ENCODE measurements at regions not wholly inside any gene's neighbourhood (a gene's known extent, or its start where the extent isn't known, plus 50 kb on each side); places are given as distances from the start of the nearest gene placed in this dataset.

DNA sequence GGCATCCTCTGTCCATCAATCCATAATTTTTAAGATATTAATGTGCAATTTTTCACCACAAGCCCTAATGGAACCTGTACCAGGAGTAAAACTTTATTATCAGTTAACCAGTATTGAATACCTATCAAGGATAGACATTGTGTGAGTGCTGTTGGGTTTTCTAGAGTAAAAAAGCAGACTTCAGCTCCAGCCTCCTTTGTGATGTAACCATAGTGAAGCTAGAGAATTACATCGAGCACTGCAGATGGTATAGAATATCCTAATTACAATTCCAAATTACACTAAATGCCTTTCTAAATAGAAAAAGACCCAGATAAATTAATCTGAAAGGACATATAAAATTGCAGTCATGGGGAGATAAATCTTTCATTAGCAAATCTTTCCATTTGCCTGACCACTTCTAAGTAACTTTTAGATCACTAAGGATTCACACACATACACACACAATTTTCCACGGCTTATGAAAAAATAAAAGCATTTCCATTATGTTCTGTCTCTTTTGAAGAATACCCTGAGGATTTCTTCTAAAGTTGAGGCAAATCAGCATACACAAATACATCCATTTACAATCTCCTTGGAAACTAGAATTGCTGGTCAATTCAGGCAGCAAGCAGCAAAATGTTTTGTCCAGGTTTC, 117.1 kb upstream of the TANK start:
- H3K4me3 ChIP-seq (ENCODE audit: low read length): no peak overlapping the region
- TF ChIP-seq ZNF274 (IDR thresholded peaks at IDR 0.05; ENCODE audit: low read depth, low read length): no peak

DNA sequence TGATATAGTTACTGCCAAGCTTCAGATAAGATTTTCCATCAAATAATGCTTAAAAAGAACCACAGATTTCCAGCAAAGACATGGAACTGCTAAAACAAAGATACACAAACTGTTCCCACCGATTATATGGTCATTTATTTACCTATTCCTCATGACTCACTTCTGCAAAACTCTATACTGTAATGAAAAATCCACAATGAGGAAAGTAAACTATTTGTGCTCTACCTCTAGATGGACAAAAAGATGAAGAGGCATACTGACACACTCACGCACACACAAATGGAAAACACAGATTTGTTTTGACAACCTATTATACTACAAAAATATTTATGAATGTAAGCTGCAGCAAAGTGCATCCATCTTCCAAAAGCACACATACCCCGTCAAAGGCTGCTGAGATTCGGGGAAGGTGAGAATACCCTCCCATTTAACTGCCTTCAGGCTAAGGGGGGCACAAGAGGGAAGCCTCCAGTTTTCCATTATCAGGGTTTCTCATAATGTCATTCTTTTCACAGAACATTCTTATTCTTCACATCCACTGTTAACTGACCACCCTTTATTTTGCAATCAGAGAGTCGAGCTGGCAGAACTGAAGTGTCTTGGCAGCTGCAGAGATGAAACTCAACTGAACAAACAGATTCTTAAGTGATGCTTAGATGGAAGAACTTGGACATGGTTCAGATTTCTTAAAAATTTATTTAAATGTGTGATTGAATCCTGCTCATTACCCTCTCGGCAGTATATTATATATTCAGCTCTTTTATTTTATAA, 115.9 kb upstream of the TANK start:
- TF ChIP-seq ZNF274 (IDR thresholded peaks at IDR 0.05; ENCODE audit: low read depth, low read length): no peak
- H3K4me3 ChIP-seq (ENCODE audit: low read length): no peak overlapping the region

DNA sequence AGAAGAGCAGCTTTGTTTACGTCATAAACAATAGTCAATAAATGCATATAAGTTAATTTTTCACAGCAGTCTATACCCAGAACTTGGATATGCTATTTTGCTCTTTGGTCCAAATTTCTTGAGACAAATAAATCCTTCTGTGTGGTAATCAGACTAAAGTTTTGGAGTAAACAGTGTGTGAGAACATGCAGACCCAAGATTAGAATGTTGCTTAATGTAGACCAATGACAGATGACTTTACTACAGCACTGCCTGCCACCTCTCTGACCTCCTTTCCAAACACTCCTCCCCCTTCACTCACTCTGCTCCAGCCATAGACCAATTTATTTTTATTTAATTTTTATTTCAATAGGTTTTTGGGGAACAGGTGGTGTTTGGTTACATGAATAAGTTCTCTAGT, 115.3 kb upstream of the TANK start:
- no peak overlapping the region for H3K4me3 ChIP-seq (ENCODE audit: low read length)
- TF ChIP-seq ZNF274 (IDR thresholded peaks at IDR 0.05; ENCODE audit: low read depth, low read length): no peak

DNA sequence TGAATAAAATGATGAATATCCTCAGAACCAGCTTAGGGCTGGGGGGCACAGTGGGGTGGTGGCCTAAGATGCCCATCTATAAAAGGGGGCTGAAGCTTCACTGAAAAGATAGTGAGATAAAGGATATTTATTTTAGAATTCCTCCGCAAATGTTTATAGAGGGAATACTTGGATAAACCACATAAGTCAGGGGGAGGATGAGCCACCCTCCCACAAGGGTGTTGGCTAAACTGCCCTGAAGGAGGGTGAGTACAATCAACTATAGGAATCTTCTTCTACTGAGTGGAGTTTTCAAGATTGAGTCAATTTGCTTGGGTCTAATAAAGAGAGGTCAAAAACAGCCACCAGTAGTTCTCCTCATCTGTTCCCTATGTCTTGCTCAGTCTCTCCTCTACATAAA, 114.5 kb upstream of the TANK start:
- H3K4me3 ChIP-seq (ENCODE audit: low read length): no peak overlapping the region
- no peak for TF ChIP-seq ZNF274 (IDR thresholded peaks at IDR 0.05; ENCODE audit: low read depth, low read length)

DNA sequence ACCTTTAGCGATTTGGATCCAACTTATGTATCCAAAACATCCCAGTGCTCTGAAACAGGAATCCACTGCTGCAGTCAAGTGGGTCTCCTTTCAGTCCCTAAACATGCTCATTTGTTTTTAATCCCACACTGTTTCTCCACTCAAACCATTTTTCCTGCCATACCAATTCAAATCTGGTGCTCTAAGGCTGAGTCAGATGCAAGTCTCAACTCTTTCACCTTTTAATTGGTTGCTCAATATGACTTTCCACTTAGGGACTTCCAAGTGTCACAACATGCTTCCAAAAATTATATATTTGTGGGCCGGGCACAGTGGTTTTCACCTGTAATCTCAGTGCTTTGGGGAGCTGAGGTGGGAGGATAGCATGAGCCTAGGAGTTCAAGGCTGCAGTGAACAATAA, 113.4 kb upstream of the TANK start:
- no peak overlapping the region for H3K4me3 ChIP-seq (ENCODE audit: low read length)
- TF ChIP-seq ZNF274 (IDR thresholded peaks at IDR 0.05; ENCODE audit: low read depth, low read length): no peak

DNA sequence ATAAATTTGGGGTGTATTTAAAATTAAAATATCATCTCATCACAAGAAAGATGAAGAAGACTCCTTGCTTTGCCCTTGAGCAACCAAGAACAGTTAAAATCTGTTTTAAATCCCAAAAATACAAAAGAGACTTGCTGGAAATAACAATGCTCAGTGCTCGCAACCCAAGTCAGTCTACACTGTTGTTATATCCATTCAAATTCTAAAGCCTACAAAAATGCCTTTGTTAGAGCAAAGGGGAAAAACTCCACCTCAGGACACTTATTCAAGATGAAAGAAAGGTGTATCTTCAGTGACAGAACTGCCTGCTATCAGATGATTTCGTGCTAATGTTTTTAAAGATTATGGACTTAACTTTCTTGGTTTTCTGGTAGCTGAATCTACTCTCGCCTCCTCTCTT, 111.9 kb upstream of the TANK start:
- TF ChIP-seq ZNF274 (IDR thresholded peaks at IDR 0.05; ENCODE audit: low read depth, low read length): no peak
- no peak overlapping the region for H3K4me3 ChIP-seq (ENCODE audit: low read length)

DNA sequence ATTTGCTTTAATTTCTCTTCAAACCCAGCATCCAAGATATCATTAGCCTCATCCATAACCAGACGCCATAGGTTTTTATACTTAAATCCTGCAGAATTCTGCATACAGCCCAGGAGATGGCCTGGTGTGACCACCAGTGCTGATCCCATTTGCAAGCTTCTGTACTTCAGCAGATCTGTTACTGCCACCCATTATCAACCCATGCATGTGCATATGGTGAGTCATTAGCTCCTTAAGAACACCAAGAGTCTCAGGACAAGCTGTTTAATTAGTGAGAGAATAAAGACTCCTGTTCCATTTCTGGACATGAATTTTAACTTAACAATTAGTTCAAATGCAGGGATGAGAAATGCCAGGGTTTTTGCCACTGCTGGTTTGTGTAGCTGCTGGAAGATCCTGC, 110.7 kb upstream of the TANK start:
- TF ChIP-seq ZNF274 (IDR thresholded peaks at IDR 0.05; ENCODE audit: low read depth, low read length): no peak
- H3K4me3 ChIP-seq (ENCODE audit: low read length): no peak overlapping the region

DNA sequence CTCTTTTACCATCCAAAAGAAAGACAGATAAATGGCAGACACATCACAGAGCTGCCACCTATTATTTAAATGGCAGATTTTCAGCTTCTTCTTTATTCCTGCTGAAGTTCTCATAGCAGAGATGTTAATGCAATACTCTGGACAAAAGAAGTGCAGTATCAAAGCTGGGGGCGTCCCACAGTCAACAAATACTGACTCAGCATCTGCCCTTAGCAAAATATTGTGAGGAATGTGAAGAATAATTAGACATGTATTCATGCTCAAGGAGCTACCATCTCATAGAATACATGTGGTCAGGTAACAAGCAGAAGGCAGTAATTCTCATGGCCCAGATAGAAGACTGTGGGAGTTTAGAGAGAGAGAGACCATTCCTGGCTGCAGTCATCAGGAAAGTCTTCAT, 108.0 kb upstream of the TANK start:
- H3K4me3 ChIP-seq (ENCODE audit: low read length): no peak overlapping the region
- TF ChIP-seq ZNF274 (IDR thresholded peaks at IDR 0.05; ENCODE audit: low read depth, low read length): no peak

DNA sequence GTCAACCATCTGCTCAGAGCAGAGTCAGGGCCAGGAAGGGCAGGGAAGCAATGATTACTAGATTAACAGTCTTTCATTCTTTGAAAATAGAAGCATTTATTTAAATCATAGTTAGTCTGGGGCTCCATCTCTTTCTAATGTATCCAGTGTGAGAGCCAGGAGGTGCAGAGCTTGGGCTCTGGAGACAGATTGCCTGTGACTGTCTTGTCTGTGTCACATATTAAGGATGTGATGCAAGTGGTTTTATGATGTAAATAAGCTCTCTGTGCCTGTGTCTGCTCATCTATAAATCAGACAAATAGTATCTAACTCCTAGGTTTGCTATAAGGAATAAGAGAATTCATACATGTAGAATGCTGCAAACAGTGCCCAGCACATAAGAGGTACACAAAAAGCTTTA, 104.9 kb upstream of the TANK start:
- TF ChIP-seq ZNF274 (IDR thresholded peaks at IDR 0.05; ENCODE audit: low read depth, low read length): no peak
- H3K4me3 ChIP-seq (ENCODE audit: low read length): no peak overlapping the region

DNA sequence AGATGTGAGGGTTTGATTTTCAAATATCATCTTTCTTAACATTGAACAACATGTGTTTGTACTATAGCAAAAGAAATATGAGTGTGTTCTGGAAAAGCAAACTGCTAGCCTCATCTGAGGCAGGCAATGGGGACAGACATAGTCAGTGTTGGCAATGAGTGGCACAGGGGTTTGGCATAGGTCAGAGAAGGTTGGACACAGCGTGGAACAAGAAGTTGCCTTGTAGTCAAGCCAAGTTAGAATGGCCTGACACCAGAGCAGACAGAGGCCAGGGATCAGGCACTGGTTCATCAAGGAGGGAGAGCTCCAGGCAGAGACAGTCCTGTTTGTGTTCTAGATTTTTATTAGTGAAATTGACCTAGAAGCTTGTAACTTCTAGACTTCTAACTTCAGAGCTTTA, 100.8 kb upstream of the TANK start:
- H3K4me3 ChIP-seq (ENCODE audit: low read length): no peak overlapping the region
- TF ChIP-seq ZNF274 (IDR thresholded peaks at IDR 0.05; ENCODE audit: low read depth, low read length): no peak

DNA sequence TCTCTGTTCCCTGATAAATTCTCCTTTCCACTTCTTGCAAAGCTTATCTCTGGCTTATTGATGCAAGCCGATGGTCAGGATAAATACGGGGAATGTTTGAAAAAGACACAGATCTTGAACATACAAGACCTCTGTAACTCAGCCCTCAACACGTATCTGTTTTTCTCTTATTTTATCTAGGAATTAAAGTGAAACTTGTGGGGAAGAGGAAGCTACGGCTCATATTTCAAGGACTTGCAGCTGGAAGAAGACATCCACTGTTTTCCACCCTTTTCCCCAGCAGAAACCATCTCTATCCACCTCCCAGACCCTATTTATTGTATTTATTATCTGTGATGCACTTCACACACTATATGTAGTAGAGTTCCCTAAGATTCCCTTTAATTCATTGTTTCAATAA, 98.4 kb upstream of the TANK start:
- H3K4me3 ChIP-seq (ENCODE audit: low read length): no peak overlapping the region
- no peak for TF ChIP-seq ZNF274 (IDR thresholded peaks at IDR 0.05; ENCODE audit: low read depth, low read length)

DNA sequence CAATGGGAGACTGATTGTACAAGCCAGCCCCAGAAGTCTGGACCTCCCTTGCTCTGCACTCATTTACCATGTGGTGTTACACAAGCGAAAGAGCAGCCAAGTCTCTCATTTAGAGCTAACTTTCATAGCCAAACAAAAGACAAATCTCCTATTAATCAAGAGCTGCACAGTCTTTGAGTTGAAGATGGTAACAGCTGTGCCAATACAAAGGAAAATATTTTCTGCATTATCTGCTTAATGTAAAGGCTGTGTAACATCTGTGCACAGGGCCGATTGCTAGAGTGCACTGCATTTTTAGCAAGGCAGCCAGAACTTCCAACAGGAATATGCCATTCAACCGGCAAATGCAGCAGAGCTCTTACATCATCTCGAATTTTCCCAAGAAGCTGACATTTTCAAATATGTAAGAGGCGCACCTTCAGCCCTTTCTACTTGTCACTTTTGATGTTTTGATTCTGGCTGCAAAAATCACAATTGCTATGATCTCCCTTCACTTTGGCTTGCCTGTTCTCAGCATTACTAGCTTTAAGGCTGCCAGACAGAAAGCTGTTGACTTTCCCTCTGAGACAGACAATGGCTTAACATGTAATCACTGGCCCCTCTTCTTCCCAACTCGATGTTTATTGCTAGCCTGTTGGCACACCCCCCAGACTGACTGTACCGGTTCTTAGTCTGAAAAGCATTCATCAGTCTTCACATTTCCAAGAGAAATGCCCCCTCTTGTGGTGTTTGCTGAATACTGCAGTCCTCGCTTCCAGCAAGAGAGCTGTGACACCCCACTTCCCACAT, 96.9 kb upstream of the TANK start:
- no peak overlapping the region for H3K4me3 ChIP-seq (ENCODE audit: low read length)
- no peak for TF ChIP-seq ZNF274 (IDR thresholded peaks at IDR 0.05; ENCODE audit: low read depth, low read length)

DNA sequence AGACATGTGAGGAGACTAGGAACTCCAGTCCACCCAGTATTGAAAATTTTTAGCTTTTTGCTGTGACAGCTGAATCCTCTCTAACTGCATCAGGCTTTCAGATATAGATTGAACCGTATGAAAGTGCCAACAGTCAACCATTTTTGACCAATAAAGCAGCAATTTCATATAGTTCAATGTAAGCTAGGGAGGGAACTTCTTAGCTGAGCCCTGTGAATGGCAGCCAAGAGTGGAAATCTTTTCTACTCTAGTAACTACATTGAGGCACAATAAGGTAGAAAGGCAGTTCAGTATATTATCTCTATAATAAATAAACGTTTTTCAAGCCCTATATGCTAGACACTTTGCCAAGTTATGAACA, 96.3 kb upstream of the TANK start:
- no peak overlapping the region for H3K4me3 ChIP-seq (ENCODE audit: low read length)
- TF ChIP-seq ZNF274 (IDR thresholded peaks at IDR 0.05; ENCODE audit: low read depth, low read length): no peak

DNA sequence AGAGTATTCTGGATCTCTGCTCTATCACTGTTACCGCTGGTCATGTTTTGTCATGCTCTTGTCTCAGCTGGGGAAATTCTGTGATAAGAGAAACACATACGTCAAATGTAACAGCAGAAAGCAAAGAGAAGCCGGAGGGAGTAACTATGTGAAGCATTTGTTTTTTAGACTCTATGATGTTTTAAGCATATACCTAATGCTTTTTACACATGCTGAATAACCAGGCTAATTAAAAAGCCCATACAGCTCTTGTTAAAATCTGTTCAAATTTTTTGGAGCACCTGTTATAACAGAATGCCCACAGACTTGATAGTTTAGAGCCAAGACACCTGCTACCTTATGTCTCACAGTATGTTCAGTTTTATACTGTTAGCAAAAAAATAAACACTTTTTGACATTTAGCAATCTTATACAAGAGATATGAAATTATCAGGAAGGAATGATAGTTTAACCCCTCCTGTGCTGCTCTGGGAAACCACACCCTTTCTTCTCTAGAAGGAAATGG, 92.3 kb upstream of the TANK start:
- no peak for TF ChIP-seq ZNF274 (IDR thresholded peaks at IDR 0.05; ENCODE audit: low read depth, low read length)
- no peak overlapping the region for H3K4me3 ChIP-seq (ENCODE audit: low read length)

DNA sequence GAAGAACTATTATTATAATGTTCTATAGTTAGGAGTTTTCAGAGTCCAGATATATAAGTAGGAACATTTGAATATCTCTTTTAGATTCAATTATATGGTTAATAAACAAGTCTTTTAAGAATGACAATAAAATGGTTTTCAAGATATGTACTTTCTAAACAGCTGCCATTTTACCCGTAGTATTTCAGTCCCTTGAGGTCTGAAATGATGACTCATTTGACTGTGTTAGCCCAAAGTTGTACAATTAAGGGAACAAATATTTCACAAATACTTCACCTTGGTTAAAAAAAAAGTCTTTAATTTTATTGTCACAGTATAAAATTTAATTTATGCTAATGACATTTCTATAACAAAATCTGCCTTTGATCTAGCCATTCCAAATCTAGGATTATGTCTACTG, 91.6 kb upstream of the TANK start:
- TF ChIP-seq ZNF274 (IDR thresholded peaks at IDR 0.05; ENCODE audit: low read depth, low read length): no peak
- no peak overlapping the region for H3K4me3 ChIP-seq (ENCODE audit: low read length)
